WTC11 (cell line): ENCODE measurements at regions not wholly inside any gene's neighbourhood (a gene's known extent, or its start where the extent isn't known, plus 50 kb on each side); places are given as distances from the start of the nearest gene placed in this dataset.
A peak's percentile ranks its signal among the peaks of the same experiment; 100 is the strongest.

Experiments used
- ATAC-seq: fragments of 200-7000 bp; cut with Tn5 transposase; 2 replicates; pipeline ENCODE4 v1.10.0; 2021; ENCODE audit warnings: mild to moderate bottlenecking, moderate library complexity
- CTCF ChIA-PET: fragments of 300-600 bp; sonication (Branson Sonifier 250); formaldehyde crosslinking; loops from one replicate; lab custom pipeline; 2021; ENCODE audit warnings: antibody characterized with exemption; lab: Charles Lee
- POLR2A ChIA-PET: fragments of 350-600 bp; sonication (Branson Sonifier 250); formaldehyde crosslinking; loops from one replicate; lab custom pipeline; 2021; ENCODE audit warnings: antibody characterized with exemption; lab: Charles Lee
- DNase-seq: peaks from one replicate; pipeline ENCODE4 v3.0.0; 2021; ENCODE audit warnings: low spot score
- H3K27ac Mint-ChIP-seq: 2 replicates; pipeline ENCODE4 v1.8.0; 2021; ENCODE audit warnings: mixed read lengths
- H3K27me3 Mint-ChIP-seq: 2 replicates; pipeline ENCODE4 v1.8.0; 2021; ENCODE audit warnings: low read depth, mild to moderate bottlenecking, moderate library complexity, mixed read lengths
- H3K36me3 Mint-ChIP-seq: 2 replicates; pipeline ENCODE4 v1.8.0; 2021; ENCODE audit warnings: mixed read lengths
- H3K4me1 Mint-ChIP-seq: 2 replicates; pipeline ENCODE4 v1.8.0; 2022; ENCODE audit warnings: mixed read lengths
- H3K4me3 Mint-ChIP-seq: 2 replicates; pipeline ENCODE4 v1.8.0; 2021; ENCODE audit warnings: mild to moderate bottlenecking, moderate library complexity, mixed read lengths
- H3K9me3 Mint-ChIP-seq: 2 replicates; pipeline ENCODE4 v1.8.0; 2021; ENCODE audit warnings: mixed read lengths
- AR ChIP-seq: fragments of 250-450 bp; sonication (Bioruptor Pico); IDR thresholded peaks from 2 replicates; pipeline ENCODE4 v1.9.0; 2021; ENCODE audit warnings: mild to moderate bottlenecking
- ATF2 ChIP-seq: sonication (generic); formaldehyde crosslinking; IDR thresholded peaks from 2 replicates; pipeline ENCODE4 v1.8.1; 2022; ENCODE audit warnings: low read depth, missing genetic modification reagents, borderline replicate concordance
- ATF3 ChIP-seq: sonication (generic); formaldehyde crosslinking; conservative IDR thresholded peaks from 2 replicates; pipeline ENCODE4 v1.8.1; 2022; ENCODE audit warnings: mild to moderate bottlenecking, missing genetic modification reagents
- CREM ChIP-seq: sonication (generic); formaldehyde crosslinking; IDR thresholded peaks from 2 replicates; pipeline ENCODE4 v1.8.1; 2022; ENCODE audit warnings: mild to moderate bottlenecking, missing genetic modification reagents, moderate library complexity
- ELF4 ChIP-seq: sonication (generic); formaldehyde crosslinking; IDR thresholded peaks from 2 replicates; pipeline ENCODE4 v1.8.1; 2022; ENCODE audit warnings: low read depth, mild to moderate bottlenecking, moderate library complexity, missing genetic modification reagents
- ETV6 ChIP-seq: sonication (generic); formaldehyde crosslinking; IDR thresholded peaks from 2 replicates; pipeline ENCODE4 v1.8.1; 2022; ENCODE audit warnings: mild to moderate bottlenecking, missing genetic modification reagents
- GABPB1 ChIP-seq: sonication (generic); formaldehyde crosslinking; IDR thresholded peaks from 2 replicates; pipeline ENCODE4 v1.8.1; 2023; ENCODE audit warnings: mild to moderate bottlenecking, missing genetic modification reagents
- KAT7 ChIP-seq: sonication (generic); formaldehyde crosslinking; IDR thresholded peaks from 2 replicates; pipeline ENCODE4 v1.8.1; 2023; ENCODE audit warnings: missing genetic modification reagents, mild to moderate bottlenecking, borderline replicate concordance
- MAX ChIP-seq: sonication (generic); formaldehyde crosslinking; IDR thresholded peaks from 2 replicates; pipeline ENCODE4 v1.8.0; 2022; ENCODE audit warnings: mild to moderate bottlenecking, missing genetic modification reagents
- MXD4 ChIP-seq: fragments of 250-450 bp; sonication (Bioruptor Pico); IDR thresholded peaks from 2 replicates; pipeline ENCODE4 v1.8.0; 2021; ENCODE audit warnings: mild to moderate bottlenecking, moderate library complexity, borderline replicate concordance
- NR1H2 ChIP-seq: sonication (generic); formaldehyde crosslinking; IDR thresholded peaks from 2 replicates; pipeline ENCODE4 v1.9.0; 2021; ENCODE audit warnings: mild to moderate bottlenecking, moderate library complexity, missing genetic modification reagents
- OVOL2 ChIP-seq: fragments of 250-450 bp; sonication (Bioruptor Pico); IDR thresholded peaks from 2 replicates; pipeline ENCODE4 v1.9.0; 2021; ENCODE audit warnings: mild to moderate bottlenecking, borderline replicate concordance
- RELA ChIP-seq: sonication (generic); formaldehyde crosslinking; IDR thresholded peaks from 2 replicates; pipeline ENCODE4 v1.8.1; 2022; ENCODE audit warnings: missing genetic modification reagents, mild to moderate bottlenecking, borderline replicate concordance
- RORB ChIP-seq: fragments of 250-450 bp; sonication (Bioruptor Pico); IDR thresholded peaks from 2 replicates; pipeline ENCODE4 v1.9.0; 2021; ENCODE audit warnings: mild to moderate bottlenecking
- ZNF121 ChIP-seq: sonication (generic); formaldehyde crosslinking; IDR thresholded peaks from 2 replicates; pipeline ENCODE4 v1.8.0; 2023; ENCODE audit warnings: missing genetic modification reagents
- ZNF263 ChIP-seq: sonication (generic); formaldehyde crosslinking; IDR thresholded peaks from 2 replicates; pipeline ENCODE4 v1.8.1; 2022; ENCODE audit warnings: low read depth, mild to moderate bottlenecking, moderate library complexity, missing genetic modification reagents
- TF ChIP-seq, protein P1 (sequence below): sonication (generic); formaldehyde crosslinking; IDR thresholded peaks from 2 replicates; pipeline ENCODE4 v1.8.1; 2022; ENCODE audit warnings: missing genetic modification reagents, borderline replicate concordance

DNA sequence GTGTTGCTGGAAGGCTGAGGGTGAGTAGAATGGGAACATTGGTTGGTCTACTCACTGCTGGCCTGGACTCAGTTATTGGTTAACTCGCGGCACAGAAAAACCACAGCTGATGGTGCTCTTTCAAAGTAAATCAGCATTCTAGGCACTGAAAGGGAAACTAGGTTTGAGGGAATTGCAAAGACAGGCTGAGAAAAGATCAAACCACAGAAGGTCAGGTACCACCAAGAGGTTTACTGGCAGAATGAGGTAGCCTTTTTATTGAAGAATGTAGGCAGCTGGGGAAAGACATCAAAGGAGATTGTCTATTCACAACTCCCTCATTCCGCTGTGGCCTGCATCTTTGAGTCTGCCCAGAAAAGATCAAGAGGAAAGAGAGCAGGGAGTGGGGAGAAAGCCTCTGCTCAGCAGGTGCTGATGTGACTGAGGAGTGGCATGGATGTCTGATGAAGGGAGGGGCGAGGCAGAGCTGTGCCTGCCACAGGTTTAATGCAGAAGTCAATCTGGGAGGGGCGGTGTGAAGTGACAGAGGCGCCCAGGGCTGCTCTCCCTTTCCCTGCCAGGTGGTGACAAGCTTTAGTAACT lies 255.5 kb downstream of the MAN2A1 start (continued):
- TF ChIP-seq MAX (CRISPR knock-in tag) = no peak

DNA sequence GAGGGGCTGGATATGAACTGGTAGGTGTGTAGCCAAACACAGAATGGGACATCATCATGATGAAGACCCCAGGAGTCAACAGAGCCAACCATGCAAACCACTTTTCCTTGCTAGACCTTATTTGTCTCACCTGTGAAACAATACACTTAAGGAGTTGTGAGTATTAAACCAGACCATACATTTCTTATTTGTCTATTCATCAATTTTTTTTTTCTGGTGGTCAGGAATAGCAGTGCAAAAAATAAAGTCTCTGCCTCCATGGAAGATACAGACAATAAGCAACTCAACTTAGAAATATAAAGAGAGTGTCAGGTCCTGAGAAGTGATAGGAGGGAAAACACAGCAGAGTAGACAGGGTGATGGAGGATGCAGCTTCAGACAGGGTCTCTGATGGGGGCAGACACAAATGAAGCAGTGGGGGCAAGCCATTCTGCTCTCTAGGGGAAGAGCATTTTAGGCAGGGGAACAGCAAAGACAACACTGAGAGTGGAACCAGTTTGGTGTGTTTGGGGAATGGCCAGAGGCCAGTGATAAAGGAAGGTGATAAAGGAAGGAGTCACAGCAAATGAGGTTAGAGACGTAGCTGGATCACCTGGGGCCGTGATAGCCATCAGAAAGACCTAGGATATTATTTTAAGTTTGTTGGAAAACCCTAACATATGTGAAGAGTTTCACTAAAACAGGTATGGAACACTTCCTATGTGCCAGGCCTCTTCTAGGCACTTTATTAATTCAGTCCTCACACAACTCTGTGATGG lies 256.2 kb downstream of the MAN2A1 start:
- H3K9me3 Mint-ChIP-seq = peaks cover 4% of the 10 kb centered on the region
- no peak for DNase-seq
- H3K27ac Mint-ChIP-seq = no peak overlapping the region
- no peaks in the 10 kb centered on the region for H3K27me3 Mint-ChIP-seq
- peaks cover 12% of the 10 kb centered on the region for H3K4me1 Mint-ChIP-seq
- CTCF ChIA-PET = no interaction called here
- H3K4me3 Mint-ChIP-seq = no peak overlapping the region
- TF ChIP-seq ETV6 (CRISPR knock-in tag) (no peak), GABPB1 (CRISPR knock-in tag) (no peak), NR1H2 (CRISPR knock-in tag) (no peak), ZNF263 (CRISPR knock-in tag) (no peak), ZNF121 (no peak), KAT7 (CRISPR knock-in tag) (no peak), RORB (CRISPR knock-in tag) (no peak), ELF4 (CRISPR knock-in tag) (no peak), CREM (CRISPR knock-in tag) (no peak), MXD4 (CRISPR knock-in tag) (no peak), ATF3 (CRISPR knock-in tag) (no peak), AR (no peak), OVOL2 (no peak), RELA (no peak)
- TF ChIP-seq, protein P1, sequence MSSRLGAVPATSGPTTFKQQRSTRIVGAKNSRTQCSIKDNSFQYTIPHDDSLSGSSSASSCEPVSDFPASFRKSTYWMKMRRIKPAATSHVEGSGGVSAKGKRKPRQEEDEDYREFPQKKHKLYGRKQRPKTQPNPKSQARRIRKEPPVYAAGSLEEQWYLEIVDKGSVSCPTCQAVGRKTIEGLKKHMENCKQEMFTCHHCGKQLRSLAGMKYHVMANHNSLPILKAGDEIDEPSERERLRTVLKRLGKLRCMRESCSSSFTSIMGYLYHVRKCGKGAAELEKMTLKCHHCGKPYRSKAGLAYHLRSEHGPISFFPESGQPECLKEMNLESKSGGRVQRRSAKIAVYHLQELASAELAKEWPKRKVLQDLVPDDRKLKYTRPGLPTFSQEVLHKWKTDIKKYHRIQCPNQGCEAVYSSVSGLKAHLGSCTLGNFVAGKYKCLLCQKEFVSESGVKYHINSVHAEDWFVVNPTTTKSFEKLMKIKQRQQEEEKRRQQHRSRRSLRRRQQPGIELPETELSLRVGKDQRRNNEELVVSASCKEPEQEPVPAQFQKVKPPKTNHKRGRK (CRISPR knock-in tag) = no peak
- TF ChIP-seq, all 79 proteins: peak for 0
- POLR2A ChIA-PET = no interaction called here
- H3K36me3 Mint-ChIP-seq = no peaks in the 10 kb centered on the region; the same call in 1 of the 2 replicates
- no peak for ATAC-seq

GRCh38 chr5:109946610-109947009 lies 256.9 kb downstream of the MAN2A1 start:
- POLR2A ChIA-PET = no interaction called here
- Mint-ChIP-seq H3K4me1 (peaks cover 12% of the 10 kb centered on the region), H3K4me3 (no peak overlapping the region), H3K27me3 (no peaks in the 10 kb centered on the region), H3K27ac (no peak overlapping the region), H3K9me3 (no peaks in the 10 kb centered on the region), H3K36me3 (no peaks in the 10 kb centered on the region)
- TF ChIP-seq ATF2 (no peak), ETV6 (CRISPR knock-in tag) (no peak)
- ATAC-seq (peak; percentile 28; the same call in 1 of the 2 replicates), DNase-seq (no peak)
- CTCF ChIA-PET = no interaction called here
